WTC11 (cell line): ENCODE measurements at regions not wholly inside any gene's neighbourhood (a gene's known extent, or its start where the extent isn't known, plus 50 kb on each side); places are given as distances from the start of the nearest gene placed in this dataset.

Source experiments
- ATF1 ChIP-seq: sonication (generic); formaldehyde crosslinking; IDR thresholded peaks from 2 replicates; pipeline ENCODE4 v1.8.1; 2023; ENCODE audit warnings: mild to moderate bottlenecking, moderate library complexity, missing genetic modification reagents
- ATF6 ChIP-seq: sonication (generic); formaldehyde crosslinking; IDR thresholded peaks from 2 replicates; pipeline ENCODE4 v1.8.1; 2023; ENCODE audit warnings: mild to moderate bottlenecking, missing genetic modification reagents
- CREB1 ChIP-seq: sonication (generic); formaldehyde crosslinking; IDR thresholded peaks from 2 replicates; pipeline ENCODE4 v1.8.0; 2023; ENCODE audit warnings: mild to moderate bottlenecking, missing genetic modification reagents
- JUN ChIP-seq: sonication (generic); formaldehyde crosslinking; IDR thresholded peaks from 2 replicates; pipeline ENCODE4 v1.8.0; 2023; ENCODE audit warnings: mild to moderate bottlenecking, missing genetic modification reagents
- KAT7 ChIP-seq: sonication (generic); formaldehyde crosslinking; IDR thresholded peaks from 2 replicates; pipeline ENCODE4 v1.8.1; 2023; ENCODE audit warnings: missing genetic modification reagents, mild to moderate bottlenecking, borderline replicate concordance
- PREB ChIP-seq: sonication (generic); formaldehyde crosslinking; IDR thresholded peaks from 2 replicates; pipeline ENCODE4 v1.8.1; 2022; ENCODE audit warnings: mild to moderate bottlenecking, missing genetic modification reagents, moderate library complexity, borderline replicate concordance
- RELA ChIP-seq: sonication (generic); formaldehyde crosslinking; IDR thresholded peaks from 2 replicates; pipeline ENCODE4 v1.8.1; 2022; ENCODE audit warnings: missing genetic modification reagents, mild to moderate bottlenecking, borderline replicate concordance
- ZBTB21 ChIP-seq: sonication (generic); formaldehyde crosslinking; IDR thresholded peaks from 2 replicates; pipeline ENCODE4 v1.8.1; 2023; ENCODE audit warnings: mild to moderate bottlenecking, missing genetic modification reagents, borderline replicate concordance
- ZNF263 ChIP-seq: sonication (generic); formaldehyde crosslinking; IDR thresholded peaks from 2 replicates; pipeline ENCODE4 v1.8.1; 2022; ENCODE audit warnings: low read depth, mild to moderate bottlenecking, moderate library complexity, missing genetic modification reagents
- TF ChIP-seq, protein P1 (sequence below): fragments of 200-600 bp; IDR thresholded peaks from 2 replicates; pipeline ENCODE4 v1.8.0; 2022; ENCODE audit warnings: antibody characterized with exemption
- TF ChIP-seq, protein P2 (sequence below): sonication (generic); formaldehyde crosslinking; IDR thresholded peaks from 2 replicates; pipeline ENCODE4 v1.8.1; 2022; ENCODE audit warnings: low read depth, missing genetic modification reagents, borderline replicate concordance

GRCh38 chr17:65457183-65457582, 104.3 kb downstream of the AXIN2 start:
- TF ChIP-seq ZBTB21: no peak
- TF ChIP-seq ATF1 (CRISPR knock-in tag): no peak
- TF ChIP-seq ATF6 (CRISPR knock-in tag): no peak
- TF ChIP-seq, protein P1, sequence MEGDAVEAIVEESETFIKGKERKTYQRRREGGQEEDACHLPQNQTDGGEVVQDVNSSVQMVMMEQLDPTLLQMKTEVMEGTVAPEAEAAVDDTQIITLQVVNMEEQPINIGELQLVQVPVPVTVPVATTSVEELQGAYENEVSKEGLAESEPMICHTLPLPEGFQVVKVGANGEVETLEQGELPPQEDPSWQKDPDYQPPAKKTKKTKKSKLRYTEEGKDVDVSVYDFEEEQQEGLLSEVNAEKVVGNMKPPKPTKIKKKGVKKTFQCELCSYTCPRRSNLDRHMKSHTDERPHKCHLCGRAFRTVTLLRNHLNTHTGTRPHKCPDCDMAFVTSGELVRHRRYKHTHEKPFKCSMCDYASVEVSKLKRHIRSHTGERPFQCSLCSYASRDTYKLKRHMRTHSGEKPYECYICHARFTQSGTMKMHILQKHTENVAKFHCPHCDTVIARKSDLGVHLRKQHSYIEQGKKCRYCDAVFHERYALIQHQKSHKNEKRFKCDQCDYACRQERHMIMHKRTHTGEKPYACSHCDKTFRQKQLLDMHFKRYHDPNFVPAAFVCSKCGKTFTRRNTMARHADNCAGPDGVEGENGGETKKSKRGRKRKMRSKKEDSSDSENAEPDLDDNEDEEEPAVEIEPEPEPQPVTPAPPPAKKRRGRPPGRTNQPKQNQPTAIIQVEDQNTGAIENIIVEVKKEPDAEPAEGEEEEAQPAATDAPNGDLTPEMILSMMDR: no peak
- TF ChIP-seq, protein P2, sequence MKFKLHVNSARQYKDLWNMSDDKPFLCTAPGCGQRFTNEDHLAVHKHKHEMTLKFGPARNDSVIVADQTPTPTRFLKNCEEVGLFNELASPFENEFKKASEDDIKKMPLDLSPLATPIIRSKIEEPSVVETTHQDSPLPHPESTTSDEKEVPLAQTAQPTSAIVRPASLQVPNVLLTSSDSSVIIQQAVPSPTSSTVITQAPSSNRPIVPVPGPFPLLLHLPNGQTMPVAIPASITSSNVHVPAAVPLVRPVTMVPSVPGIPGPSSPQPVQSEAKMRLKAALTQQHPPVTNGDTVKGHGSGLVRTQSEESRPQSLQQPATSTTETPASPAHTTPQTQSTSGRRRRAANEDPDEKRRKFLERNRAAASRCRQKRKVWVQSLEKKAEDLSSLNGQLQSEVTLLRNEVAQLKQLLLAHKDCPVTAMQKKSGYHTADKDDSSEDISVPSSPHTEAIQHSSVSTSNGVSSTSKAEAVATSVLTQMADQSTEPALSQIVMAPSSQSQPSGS (CRISPR knock-in tag): no peak
- TF ChIP-seq RELA: no peak
- no peak for TF ChIP-seq ZNF263 (CRISPR knock-in tag)
- TF ChIP-seq PREB (CRISPR knock-in tag): no peak
- no peak for TF ChIP-seq KAT7 (CRISPR knock-in tag)
- no peak for TF ChIP-seq CREB1 (CRISPR knock-in tag)
- no peak for TF ChIP-seq JUN (CRISPR knock-in tag)
